GM21576 (cell line): ENCODE measurements at regions not wholly inside any gene's neighbourhood (a gene's known extent, or its start where the extent isn't known, plus 50 kb on each side); places are given as distances from the start of the nearest gene placed in this dataset.
"Not testable (repeated sequence)": the region's sequence is repeated elsewhere in the genome, so short reads cannot be mapped to it uniquely, and the experiment has no call there.

Experiments
- ATAC-seq: cut with Tn5 transposase; IDR thresholded peaks from one replicate; pipeline ENCODE4 v1.9.1; 2021; ENCODE audit warnings: mild to moderate bottlenecking, moderate library complexity; ENCODE audit not compliant: unreplicated experiment

DNA sequence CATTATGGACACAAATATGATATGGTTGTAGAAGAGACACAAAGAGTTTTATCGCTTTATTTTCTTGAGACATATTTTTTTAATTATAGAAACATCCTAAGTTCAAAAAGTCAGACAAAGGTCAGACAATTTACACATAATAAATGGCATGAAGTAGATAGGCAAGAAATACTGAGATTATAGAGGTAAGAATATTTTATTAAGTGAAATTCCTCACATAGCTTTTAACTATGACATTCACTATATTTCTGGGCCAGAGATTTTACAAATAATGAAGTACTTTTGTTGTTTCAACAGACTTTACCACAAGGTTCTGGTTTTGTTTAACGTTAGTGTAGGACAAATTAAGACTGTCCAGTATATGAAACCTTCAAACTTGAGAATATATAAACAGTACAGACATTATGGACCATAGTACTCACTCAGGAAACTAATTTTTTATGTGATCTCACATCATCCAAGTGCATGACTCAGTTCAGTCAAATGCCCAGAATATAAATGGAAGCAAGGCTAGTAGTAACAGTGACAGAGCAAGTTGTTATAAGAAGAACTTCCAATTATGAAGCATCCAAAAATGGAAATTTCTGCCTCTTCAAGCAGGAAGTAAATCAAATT, 394.8 kb downstream of the KCNJ2 start:
- no peak for ATAC-seq

DNA sequence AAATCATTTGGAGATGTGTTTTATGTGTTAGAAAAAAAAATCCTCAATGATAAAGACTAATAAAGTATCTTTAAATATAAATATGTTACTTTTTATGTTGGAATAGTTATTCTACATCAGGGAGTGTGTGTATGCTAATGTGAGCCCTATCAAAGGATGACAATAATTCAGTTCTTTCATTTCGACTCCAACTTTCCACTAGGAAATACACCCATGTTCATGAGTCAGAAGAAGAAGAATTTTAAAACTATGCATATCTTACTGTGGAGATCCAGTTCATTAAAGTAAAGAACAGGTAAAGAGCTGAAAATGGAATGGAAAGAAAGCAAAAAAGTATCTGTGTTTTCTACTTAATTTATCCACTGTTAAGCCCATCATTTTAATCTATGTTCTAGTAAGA, 399.8 kb downstream of the KCNJ2 start:
- no peak for ATAC-seq

DNA sequence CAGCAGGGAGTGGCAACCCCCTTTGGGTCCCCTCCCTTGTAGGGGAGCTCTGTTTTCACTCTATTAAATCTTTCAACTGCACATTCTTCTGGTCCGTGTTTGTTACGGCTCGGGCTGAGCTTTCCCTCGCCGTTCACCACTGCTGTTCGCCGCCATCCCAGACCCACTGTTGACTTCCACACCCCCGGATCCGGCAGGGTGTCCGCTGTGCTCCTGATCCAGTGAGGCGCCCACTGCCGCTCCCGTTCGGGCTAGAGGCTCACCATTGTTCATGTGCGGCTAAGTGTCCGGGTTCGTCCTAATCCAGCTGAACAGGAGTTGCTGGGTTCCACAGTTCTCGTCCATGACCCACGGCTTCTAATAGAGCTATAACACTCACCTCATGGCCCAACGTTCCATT, 408.1 kb downstream of the KCNJ2 start:
- no peak for ATAC-seq

DNA sequence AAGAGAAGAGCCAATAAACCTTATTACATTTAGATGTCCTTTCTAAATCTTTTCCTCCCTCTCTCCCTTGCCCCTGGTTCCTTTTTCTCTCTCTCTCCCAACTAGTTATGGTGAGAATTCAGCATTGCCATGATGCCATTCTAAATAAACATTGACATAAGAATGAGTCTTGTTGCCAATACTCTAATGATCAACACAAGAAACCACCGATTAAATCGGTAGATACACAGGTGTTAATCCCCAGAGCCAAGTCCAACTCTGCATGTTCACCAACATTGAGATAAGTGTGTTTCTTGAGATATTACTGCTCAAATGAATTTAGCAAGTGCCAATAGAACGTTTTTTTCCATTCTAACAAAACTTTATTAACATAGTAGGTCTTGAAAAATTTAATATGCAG, 412.1 kb downstream of the KCNJ2 start:
- ATAC-seq = no peak

DNA sequence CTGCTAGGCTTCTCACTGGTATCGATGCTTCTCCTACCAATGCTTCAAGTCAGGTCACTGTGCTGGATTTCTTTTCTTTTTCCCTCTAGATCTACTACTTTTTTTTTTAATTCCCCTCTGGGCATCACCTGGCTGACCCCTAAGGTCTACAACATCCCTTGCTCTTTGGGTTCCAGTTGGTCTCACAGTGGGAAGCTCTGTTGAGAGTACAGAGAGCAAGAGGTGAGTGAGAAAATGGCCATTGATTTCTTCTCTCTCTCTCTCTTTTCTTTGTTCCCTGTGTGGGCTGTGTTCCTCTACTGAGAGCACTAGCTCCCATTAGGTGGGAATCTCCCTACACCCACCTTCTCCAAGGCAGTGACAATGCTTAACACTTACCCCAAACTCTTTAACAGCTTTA, 413.4 kb downstream of the KCNJ2 start:
- no peak for ATAC-seq

DNA sequence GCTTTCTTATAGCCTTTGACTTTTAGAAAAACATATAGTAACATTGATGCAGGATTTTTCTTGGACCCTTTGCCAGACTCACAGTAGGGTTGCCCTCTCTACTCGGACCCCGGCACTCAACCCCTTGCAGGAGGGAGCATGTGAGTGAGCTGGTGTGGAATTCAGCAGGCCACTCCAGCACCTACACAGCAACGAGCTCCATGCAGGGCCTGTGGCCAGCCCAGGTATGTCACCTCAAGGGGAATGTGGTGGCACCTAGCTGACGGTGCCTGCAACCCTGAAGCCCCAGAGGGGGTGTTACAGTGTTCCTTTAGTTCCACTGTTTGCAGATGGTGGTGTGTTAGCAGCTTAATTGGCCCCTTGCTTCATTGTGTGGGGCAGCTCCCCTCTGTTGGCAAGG, 414.9 kb downstream of the KCNJ2 start:
- ATAC-seq = no peak

DNA sequence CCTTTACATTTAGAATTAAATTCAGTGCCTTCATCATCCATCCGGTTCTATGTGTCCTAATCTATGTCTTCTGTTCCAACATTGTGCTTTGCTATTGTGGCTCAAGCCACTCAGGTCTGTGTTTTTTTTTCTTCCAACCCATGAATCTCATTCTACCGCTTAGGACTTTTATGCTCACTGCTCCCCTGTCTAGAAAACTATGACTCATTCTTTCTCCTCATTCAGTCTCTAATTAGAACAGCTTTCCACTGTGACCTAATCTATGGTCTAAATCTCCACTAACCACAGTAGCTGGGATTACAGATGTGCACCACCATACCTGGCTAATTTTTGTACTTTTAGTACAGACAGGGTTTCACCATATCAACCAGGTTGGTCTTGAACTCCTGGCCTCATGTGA, 418.7 kb downstream of the KCNJ2 start:
- no peak for ATAC-seq

DNA sequence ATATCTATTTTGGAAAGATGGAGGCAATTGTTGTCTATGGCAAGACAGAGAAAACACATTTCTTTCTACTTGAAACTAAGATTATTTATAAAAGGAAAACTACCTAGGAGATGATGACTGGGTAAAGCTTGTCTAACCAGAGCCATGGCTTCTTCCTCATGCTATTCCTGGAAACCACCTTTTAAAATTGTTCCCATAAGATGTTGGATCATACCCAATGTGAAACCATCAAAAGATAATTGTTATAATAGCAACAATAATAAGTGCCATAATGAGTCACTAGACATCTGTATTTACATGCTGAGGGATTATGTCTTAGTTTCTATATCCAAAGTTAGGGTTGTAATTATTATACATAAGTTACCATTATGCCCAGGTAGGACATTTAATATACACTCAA, 428.4 kb downstream of the KCNJ2 start:
- no peak for ATAC-seq

DNA sequence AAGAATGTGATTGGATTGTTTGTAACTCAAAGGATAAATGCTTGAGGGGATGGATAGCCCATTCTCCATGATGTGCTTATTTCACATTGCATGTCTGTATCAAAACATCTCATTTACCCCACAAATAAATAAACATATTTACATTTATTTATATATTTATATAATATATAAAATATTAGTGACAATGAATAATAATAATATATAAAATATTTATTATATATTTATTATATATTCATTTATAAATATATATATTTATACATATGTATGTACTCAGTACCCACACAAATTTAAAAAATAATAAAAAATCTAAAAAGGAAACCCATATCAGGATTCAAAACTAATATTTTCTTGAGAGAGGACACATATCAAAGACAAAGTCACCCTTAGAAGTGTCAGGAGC, 429.9 kb downstream of the KCNJ2 start:
- ATAC-seq = no peak

DNA sequence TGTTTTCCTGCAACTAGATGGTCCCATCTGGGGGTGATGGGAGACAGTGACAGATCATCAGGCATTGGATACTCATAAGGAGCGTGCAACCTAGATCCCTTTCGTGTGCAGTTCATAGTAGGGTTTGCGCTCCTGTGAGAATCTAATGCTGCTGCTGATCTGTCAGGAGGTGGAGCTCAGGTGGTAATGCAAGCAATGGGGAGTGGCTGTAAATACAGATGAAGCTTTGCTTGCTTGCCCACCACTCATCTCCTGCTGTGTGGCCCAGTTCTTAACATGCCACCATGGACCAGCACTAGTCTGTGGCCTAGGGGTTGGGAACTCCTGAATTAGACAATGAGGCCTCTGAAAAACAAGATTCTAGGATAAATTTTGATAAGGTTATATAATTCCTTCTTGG, 430.6 kb downstream of the KCNJ2 start:
- ATAC-seq = not testable (repeated sequence)

DNA sequence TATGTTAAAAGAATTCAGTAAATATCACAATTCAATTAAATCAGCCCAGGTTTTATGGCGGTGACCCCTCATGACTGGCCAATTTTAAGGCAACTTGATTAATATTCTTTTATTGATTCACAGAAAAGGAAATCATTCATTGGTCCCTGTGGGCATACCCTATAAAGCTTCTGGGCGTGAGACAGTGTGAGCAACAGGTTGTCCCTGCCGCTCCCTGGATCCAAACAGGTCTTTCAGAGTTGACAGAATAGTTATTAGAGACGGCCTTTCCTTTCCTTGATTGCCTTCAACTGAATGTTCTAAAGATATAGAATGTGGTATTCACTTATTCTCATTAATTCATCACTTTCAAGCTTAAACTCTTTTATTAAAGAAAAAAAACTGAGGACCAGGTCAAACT, 433.9 kb downstream of the KCNJ2 start:
- no peak for ATAC-seq

DNA sequence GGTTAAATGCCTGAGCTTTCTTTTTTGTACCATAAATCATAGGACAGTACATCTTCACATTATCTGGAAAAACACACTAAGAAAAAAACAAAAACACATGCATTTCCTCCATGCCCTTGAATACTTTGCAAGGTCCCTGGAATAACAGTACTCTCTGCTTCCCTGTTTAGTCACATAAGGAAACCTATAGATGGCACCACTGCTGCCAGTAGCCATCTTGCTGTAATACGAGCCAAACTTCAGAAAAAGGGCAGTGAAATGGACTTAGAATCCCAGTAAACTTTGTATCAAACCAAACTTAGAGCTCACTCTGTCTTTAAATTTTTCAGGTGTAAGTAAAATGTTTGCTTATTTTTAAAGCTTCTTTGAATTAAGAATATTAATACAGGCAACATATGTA, 435.5 kb downstream of the KCNJ2 start:
- no peak for ATAC-seq

DNA sequence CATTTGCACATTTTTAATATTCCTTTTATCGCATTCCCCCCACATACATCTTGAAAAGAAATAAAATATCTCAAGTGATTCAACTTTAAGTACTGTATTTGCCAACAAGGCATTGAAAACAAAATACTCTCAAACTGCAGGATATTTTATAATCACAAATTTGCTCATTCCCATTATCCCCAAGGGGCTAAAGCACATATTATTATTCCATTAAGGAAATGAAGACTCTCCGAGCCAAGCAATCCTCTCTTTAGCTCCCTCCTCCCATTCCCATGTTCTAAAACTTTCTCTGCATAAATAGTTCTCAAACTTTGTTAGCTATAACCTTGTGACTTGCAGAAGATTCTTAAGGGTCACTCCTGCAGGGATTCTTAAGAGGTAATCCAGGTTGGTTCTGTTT, 436.8 kb downstream of the KCNJ2 start:
- no peak for ATAC-seq

DNA sequence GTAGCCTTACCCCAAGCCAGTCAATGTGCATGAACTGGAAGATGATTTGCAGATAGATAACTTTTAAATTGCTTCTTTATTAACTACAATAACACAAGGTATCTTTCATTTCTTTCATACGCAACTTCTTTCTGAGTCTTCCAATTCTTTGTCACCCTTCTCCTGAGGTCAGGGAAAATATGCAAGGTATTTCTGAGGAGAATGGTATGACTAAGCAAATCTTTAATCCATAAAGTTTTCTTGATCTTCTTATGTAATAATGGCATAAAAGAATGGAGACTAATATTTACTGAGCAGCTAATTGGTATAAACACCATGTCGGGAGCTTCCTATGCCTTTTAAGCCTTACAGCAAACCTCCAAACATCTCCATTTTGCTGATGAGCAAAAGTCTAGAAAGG, 438.9 kb downstream of the KCNJ2 start:
- ATAC-seq = no peak

DNA sequence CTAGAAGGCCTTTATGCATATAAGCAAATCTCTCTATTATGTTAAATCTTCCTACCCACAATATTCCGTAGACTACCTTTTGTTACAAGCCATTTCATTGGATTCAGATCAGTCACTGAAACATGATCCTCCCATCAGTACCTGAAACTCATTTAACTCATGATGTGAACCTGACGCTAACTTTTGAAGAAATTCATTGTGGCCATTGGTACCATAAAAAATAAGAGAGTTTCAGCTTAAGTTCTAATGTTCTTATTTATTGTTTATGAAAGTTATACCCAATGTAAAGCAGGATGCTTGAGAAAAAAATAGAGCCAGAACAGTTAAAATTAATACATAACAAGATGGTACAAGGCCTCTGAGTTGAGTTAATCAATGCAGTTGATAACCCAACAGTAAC, 439.6 kb downstream of the KCNJ2 start:
- ATAC-seq = no peak

DNA sequence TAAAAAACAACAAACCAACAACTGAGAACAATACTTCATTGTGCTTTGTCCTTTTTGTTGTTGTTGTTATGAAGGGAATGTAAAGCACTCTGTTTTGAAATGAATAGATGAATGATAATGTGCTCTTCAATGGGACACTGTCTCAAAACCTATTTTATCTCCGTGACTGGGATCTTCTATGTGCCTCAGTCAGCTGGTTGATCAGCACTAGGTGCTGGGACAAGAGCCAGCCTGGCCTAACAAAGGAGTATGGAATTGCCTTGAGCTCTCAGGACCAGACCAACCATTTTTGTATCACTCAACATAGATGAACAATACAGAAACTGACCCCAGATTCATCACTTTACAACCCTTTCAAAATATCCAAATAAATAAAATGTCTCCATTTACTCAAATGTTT, 440.2 kb downstream of the KCNJ2 start:
- no peak for ATAC-seq

DNA sequence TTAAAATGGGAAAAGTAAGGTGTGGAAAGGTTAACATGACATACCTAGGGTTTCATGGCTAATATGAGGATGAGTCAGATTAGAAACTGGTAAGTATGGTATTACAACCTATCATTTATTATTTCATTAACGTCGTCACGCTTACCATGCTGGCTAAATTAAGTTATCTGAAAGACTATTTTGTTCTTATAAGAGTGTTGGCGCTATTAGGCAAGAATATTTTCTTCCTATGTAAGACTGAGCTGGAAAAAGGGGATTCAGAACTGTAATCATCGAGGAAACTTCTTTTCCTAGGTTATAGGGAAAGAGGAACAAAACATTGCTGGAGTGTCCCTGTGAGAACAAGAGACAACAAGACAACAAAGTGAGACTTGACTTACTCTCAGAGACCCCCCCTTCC, 440.8 kb downstream of the KCNJ2 start:
- no peak for ATAC-seq

DNA sequence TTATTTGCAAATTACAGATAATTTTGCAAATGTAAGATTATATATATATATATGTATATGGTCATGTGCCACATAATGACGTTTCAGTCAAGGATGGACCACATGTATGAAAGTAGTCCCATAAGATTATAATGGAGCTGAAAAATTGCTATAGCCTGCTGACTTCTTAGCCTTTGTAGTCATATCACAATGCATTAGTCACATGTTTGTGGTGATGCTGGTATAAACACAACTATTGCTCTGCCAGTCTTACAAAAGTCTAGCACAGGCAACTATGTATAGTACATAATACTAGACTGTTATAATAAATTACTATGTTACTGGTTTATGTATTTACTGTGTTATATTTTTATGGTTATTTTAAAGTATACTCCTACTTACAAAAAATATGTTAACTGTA, 444.3 kb downstream of the KCNJ2 start:
- no peak for ATAC-seq

DNA sequence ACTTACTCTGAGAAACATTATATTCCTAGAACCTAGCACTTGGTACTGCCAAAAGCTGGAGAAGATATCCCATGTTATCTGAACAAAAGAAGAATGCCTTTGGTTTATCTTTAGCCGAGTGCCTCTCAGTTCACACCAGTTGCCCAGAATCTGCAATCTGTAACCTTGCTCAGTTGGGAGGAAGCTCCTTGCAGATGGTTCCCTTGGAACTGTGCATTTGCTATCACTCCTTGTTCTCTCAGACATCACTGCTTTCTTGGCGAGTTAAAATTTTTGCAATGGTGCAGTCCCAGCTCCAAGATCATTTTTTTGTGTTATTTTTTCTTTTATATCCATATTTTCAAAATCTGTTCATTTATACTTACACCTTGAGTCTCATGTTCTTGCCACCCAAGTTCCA, 446.5 kb downstream of the KCNJ2 start:
- no peak for ATAC-seq

DNA sequence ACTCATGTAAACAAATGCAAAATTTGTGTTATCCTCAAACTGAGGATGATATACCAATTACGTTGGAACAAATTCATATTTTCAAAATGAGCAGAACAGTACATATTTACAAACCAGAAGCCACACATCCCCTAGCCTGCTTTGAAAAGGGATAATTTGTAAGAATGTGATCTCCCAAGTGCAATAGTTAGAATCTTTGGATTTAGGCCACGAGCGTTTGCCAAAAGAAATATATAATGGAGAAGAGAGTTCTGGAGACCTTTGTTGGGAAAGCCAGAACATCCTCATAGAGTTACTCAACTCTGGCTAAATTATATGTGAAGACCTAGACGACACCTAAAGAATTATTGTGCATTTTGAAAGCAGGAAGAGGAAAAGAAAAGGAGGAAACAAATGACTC, 449.3 kb downstream of the KCNJ2 start:
- no peak for ATAC-seq

DNA sequence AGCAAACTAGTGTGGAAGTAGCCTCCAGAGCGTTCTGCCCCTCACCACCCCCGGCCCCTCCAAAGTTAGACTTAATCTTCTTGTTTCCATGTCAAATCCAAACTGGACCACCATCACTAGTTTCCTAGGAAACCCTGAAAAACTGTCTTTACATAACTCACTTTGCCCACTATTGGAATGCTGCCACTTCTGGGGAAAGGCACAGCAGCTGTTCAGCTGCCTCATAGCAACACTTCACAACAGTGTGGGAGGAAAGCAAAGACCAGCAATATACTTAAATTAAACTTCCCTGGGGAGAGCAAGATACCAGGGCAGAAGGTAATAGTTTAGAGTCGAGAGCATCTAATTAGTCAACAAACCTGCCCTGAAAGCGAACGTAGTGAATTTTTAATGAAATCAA, 452.2 kb downstream of the KCNJ2 start:
- no peak for ATAC-seq

DNA sequence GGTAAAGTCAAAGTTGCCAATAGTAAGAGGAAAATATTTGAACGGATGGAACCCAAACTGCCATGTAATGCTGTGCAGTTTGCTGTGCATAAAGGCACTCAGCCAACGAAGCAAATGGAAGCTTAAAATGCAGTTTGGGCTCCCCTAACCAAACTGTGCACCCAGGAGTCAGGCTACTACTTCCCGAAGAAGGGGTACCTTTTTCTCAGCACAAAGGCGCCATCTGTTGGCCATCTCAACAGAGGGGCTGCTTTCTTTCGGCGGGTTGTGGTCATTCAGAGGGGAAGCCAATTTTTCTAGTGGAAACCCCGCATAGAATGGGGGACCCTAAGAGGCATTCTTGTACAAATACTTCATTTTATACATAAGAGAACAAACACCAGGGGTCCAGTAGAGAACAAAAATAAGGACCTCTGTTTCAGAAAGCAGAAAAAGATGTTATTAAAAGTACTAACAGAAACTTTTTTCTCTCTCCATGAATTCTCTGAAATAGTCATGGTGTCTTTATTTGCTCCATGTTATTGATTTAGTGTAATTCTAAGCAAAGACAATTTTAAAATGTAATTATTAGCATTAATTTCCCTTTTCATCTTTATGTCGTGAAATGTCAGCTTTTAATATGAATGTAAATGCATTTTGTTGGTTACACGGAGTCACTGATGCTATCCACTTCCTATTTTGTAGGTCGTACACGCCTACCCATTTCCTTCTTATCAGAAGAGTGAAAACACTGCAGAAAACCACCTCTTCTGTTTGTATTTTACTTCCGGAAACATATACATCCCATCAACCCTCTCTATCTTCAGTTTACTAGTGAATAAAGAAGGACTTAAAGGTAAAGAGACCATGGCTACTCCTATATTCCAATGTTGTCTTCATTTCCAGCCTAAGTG, 453.3 kb downstream of the KCNJ2 start:
- ATAC-seq = no peak

DNA sequence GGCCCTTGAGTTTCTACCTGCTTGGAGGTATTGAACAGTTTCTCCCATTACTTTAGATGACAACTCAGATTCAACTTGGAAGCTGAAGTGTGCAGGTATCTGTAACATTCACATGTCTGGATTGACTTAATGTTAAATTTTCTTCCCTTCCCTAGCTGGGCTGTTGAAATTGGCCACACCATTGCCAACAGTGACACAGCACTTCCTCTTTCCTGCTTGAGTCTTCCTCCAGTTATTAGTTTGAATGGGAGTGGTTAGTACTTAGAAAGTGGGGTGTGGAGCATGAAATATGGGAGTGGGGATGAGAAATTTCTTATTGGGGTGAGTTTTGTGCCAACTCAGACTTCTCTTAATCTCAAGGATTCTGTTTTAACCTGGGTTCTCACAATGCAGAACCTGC, 454.9 kb downstream of the KCNJ2 start:
- no peak for ATAC-seq
